AG04450 (cell line): ENCODE measurements at regions not wholly inside any gene's neighbourhood (a gene's known extent, or its start where the extent isn't known, plus 50 kb on each side); places are given as distances from the start of the nearest gene placed in this dataset.

Experiments
- CTCF ChIA-PET: fragments of 300-600, 350-600 bp; formaldehyde crosslinking; extraction: SDS; loops from one replicate; lab custom pipeline; 2022; ENCODE audit warnings: antibody characterized with exemption, inconsistent platforms; lab: Charles Lee
- POLR2A ChIA-PET: fragments of 350-600 bp; formaldehyde crosslinking; extraction: SDS; loops from one replicate; lab custom pipeline; 2021; ENCODE audit warnings: antibody characterized with exemption, inconsistent platforms; lab: Yijun Ruan, JAX
- DNase-seq: peaks from one replicate; pipeline ENCODE4 v3.0.0-alpha.2; 2011; ENCODE audit warnings: low read depth, low spot score
- H3K27ac ChIP-seq: one replicate; pipeline ENCODE4 v1.5.1; 2012; ENCODE audit warnings: low read depth, low read length, control low read depth
- H3K27me3 ChIP-seq: one replicate; pipeline ENCODE4 v1.6.0; 2012; ENCODE audit warnings: low read length; ENCODE audit not compliant: control insufficient read depth, insufficient read depth
- H3K4me3 ChIP-seq: 2 replicates; pipeline ENCODE4 v1.5.1; 2011; ENCODE audit warnings: mild to moderate bottlenecking, low read depth, low read length, control low read depth
- H3K9me3 ChIP-seq: 2 replicates; pipeline ENCODE4 v1.5.1; 2012; ENCODE audit warnings: low read length; ENCODE audit not compliant: control insufficient read depth, insufficient read depth
- CTCF ChIP-seq: IDR thresholded peaks from 2 replicates; pipeline ENCODE4 v1.5.1; 2011; ENCODE audit warnings: low read depth, low read length, control low read depth, inconsistent platforms

- Histone ChIP-seq H3K9me3 (no peaks in the 10 kb centered on the region), H3K27me3 (no peaks in the 10 kb centered on the region), H3K4me3 (no peak overlapping the region), H3K27ac (no peak overlapping the region)
- no peak for DNase-seq
- CTCF ChIA-PET = no interaction called here
- POLR2A ChIA-PET = no interaction called here
- no peak for TF ChIP-seq CTCF
Measured at GRCh38 chr5:124261848-124262247, 484.6 kb downstream of the ZNF608 start.

- Histone ChIP-seq H3K27ac (no peak overlapping the region), H3K4me3 (no peak overlapping the region), H3K27me3 (no peaks in the 10 kb centered on the region), H3K9me3 (no peaks in the 10 kb centered on the region)
- POLR2A ChIA-PET = no interaction called here
- CTCF ChIA-PET = no interaction called here
- TF ChIP-seq CTCF = no peak
- no peak for DNase-seq
Measured at GRCh38 chr5:124260921-124261515, 485.4 kb downstream of the ZNF608 start.

DNA sequence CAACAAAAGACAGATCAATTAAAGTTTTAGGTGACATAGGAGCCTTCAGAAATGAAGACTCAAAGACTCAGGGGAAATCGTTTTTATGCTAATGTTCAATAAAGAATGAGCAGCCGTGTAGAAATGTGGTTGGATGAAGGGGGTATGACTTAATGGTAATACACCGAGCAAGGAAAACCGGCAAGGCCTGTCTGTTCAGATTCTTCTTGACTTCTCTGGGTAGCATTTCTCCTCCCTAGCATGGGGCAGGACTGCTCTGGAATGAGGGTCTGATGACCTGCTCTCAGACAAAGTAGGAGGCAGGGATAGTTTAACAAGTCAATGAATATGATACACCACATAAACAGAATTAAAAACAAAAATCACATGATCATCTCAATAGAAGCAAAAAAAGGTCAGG, 487.4 kb downstream of the ZNF608 start:
- CTCF ChIA-PET = no interaction called here
- no peaks in the 10 kb centered on the region for H3K27me3 ChIP-seq
- no peak for TF ChIP-seq CTCF
- DNase-seq = no peak
- no peaks in the 10 kb centered on the region for H3K9me3 ChIP-seq
- POLR2A ChIA-PET = no interaction called here
- H3K4me3 ChIP-seq = no peak overlapping the region
- H3K27ac ChIP-seq = no peak overlapping the region

- Histone ChIP-seq H3K4me3 (no peak overlapping the region), H3K27me3 (no peaks in the 10 kb centered on the region), H3K9me3 (no peaks in the 10 kb centered on the region), H3K27ac (no peak overlapping the region)
- CTCF ChIA-PET = no interaction called here
- POLR2A ChIA-PET = no interaction called here
- no peak for DNase-seq
- TF ChIP-seq CTCF = no peak
Measured at GRCh38 chr5:124257048-124257447, 489.4 kb downstream of the ZNF608 start.

DNA sequence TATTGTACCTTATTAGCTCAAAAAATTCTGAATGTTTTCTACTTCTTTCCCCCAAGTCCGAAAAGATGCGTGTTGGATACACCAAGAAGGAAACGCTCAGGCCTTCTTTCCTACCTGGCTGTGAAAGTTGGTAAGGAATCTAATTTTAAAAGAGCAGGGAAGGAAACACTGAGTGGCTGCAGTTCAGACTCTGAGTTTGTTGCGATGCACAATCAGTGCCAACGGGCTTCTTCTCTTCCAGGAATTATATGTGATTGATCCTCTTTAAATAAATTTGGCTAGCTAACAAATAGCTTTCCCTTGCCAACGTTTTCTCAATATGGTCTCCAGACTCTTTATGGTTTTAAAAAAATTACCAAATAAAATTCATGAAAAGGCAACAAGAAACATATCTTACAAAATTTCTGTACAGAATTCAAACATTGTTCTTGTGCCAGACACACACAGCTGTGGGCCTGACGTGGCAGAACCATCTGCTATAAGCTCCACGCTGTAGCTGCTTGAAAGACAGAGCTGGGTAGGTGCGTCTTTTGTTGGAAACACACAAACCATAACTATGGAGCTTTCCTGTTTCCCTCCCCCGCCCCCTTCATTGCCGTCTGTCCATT, 493.1 kb downstream of the ZNF608 start:
- ChIA-PET CTCF (no interaction called here), POLR2A (no interaction called here)
- no peak overlapping the region for H3K4me3 ChIP-seq
- no peak overlapping the region for H3K27ac ChIP-seq
- DNase-seq = no peak
- no peak for TF ChIP-seq CTCF
- H3K27me3 ChIP-seq = no peaks in the 10 kb centered on the region
- no peaks in the 10 kb centered on the region for H3K9me3 ChIP-seq
